ENCODE measurements at regions not wholly inside any gene's neighbourhood (a gene's known extent, or its start where the extent isn't known, plus 50 kb on each side); places are given as distances from the start of the nearest gene placed in this dataset.

GRCh38 chr3:10615715-10616114 is 110.3 kb upstream of the ATP2B2 start:
- no peak overlapping the region for H3K27ac Mint-ChIP-seq
- H3K4me3 Mint-ChIP-seq: no peak overlapping the region
- H3K27me3 Mint-ChIP-seq (ENCODE audit: insufficient read depth): peaks cover 32% of the 10 kb centered on the region
- DNase-seq: no peak
- H3K36me3 Mint-ChIP-seq (ENCODE audit: low read depth): no peaks in the 10 kb centered on the region
- no peaks in the 10 kb centered on the region for H3K4me1 Mint-ChIP-seq (ENCODE audit: low read depth)
- TF ChIP-seq CTCF (IDR thresholded peaks at IDR 0.05): no peak
- H3K9me3 Mint-ChIP-seq: peaks cover 10% of the 10 kb centered on the region

- Mint-ChIP-seq H3K4me1 (ENCODE audit: low read depth) (no peaks in the 10 kb centered on the region), H3K36me3 (ENCODE audit: low read depth) (no peaks in the 10 kb centered on the region), H3K9me3 (peaks cover 10% of the 10 kb centered on the region), H3K27me3 (ENCODE audit: insufficient read depth) (peaks cover 33% of the 10 kb centered on the region), H3K4me3 (no peak overlapping the region), H3K27ac (no peak overlapping the region)
- TF ChIP-seq CTCF (IDR thresholded peaks at IDR 0.05): no peak
- no peak for DNase-seq
Measured at GRCh38 chr3:10616321-10616720, 110.9 kb upstream of the ATP2B2 start.

- Mint-ChIP-seq H3K27me3 (ENCODE audit: insufficient read depth) (peaks cover 31% of the 10 kb centered on the region), H3K4me1 (ENCODE audit: low read depth) (no peaks in the 10 kb centered on the region), H3K36me3 (ENCODE audit: low read depth) (no peaks in the 10 kb centered on the region), H3K9me3 (no peaks in the 10 kb centered on the region), H3K4me3 (no peak overlapping the region), H3K27ac (no peak overlapping the region)
- no peak for DNase-seq
- no peak for TF ChIP-seq CTCF (IDR thresholded peaks at IDR 0.05)
Measured at GRCh38 chr3:10619989-10620832, 114.8 kb upstream of the ATP2B2 start.

- Mint-ChIP-seq H3K4me1 (ENCODE audit: low read depth) (no peaks in the 10 kb centered on the region), H3K27me3 (ENCODE audit: insufficient read depth) (peaks cover 35% of the 10 kb centered on the region), H3K36me3 (ENCODE audit: low read depth) (no peaks in the 10 kb centered on the region), H3K9me3 (no peaks in the 10 kb centered on the region), H3K4me3 (no peak overlapping the region), H3K27ac (no peak overlapping the region)
- no peak for TF ChIP-seq CTCF (IDR thresholded peaks at IDR 0.05)
- no peak for DNase-seq
Measured at GRCh38 chr3:10620833-10621082, 115.4 kb upstream of the ATP2B2 start.

- Mint-ChIP-seq H3K36me3 (ENCODE audit: low read depth) (no peaks in the 10 kb centered on the region), H3K27ac (no peak overlapping the region), H3K4me1 (ENCODE audit: low read depth) (no peaks in the 10 kb centered on the region), H3K27me3 (ENCODE audit: insufficient read depth) (peaks cover 34% of the 10 kb centered on the region), H3K4me3 (no peak overlapping the region), H3K9me3 (no peaks in the 10 kb centered on the region)
- TF ChIP-seq CTCF (IDR thresholded peaks at IDR 0.05): no peak
- no peak for DNase-seq
Measured at GRCh38 chr3:10623578-10624275, 118.3 kb upstream of the ATP2B2 start.

All from HFFc6 (cell line).